ENCODE measurements at regions not wholly inside any gene's neighbourhood (a gene's known extent, or its start where the extent isn't known, plus 50 kb on each side); places are given as distances from the start of the nearest gene placed in this dataset.

GRCh38 chr5:114935490-114935889, 234.2 kb downstream of the TRIM36 start:
- no peak overlapping the region for H3K4me3 ChIP-seq
- H3K27ac ChIP-seq = no peak overlapping the region
- no peak for TF ChIP-seq CTCF (IDR thresholded peaks at IDR 0.05)
- no peak for DNase-seq (ENCODE audit: low spot score)

GRCh38 chr5:114928644-114929462, 240.9 kb downstream of the TRIM36 start:
- no peak for DNase-seq (ENCODE audit: low spot score)
- no peak for TF ChIP-seq CTCF (IDR thresholded peaks at IDR 0.05)
- H3K27ac ChIP-seq = no peak overlapping the region
- no peak overlapping the region for H3K4me3 ChIP-seq

- Histone ChIP-seq H3K27ac (no peak overlapping the region), H3K4me3 (no peak overlapping the region)
- no peak for TF ChIP-seq CTCF (IDR thresholded peaks at IDR 0.05)
- DNase-seq (ENCODE audit: low spot score) = no peak
Observed at GRCh38 chr5:114924769-114925168, 244.9 kb downstream of the TRIM36 start.

GRCh38 chr5:114912189-114912920, 257.4 kb downstream of the TRIM36 start:
- no peak for TF ChIP-seq CTCF (IDR thresholded peaks at IDR 0.05)
- H3K27ac ChIP-seq = no peak overlapping the region
- no peak overlapping the region for H3K4me3 ChIP-seq
- no peak for DNase-seq (ENCODE audit: low spot score)

- H3K27ac ChIP-seq = no peak overlapping the region
- H3K4me3 ChIP-seq = no peak overlapping the region
- DNase-seq (ENCODE audit: low spot score) = no peak
- no peak for TF ChIP-seq CTCF (IDR thresholded peaks at IDR 0.05)
Observed at GRCh38 chr5:114910727-114911126, 259.0 kb downstream of the TRIM36 start.

GRCh38 chr5:114909424-114909823, 260.3 kb downstream of the TRIM36 start:
- no peak for DNase-seq (ENCODE audit: low spot score)
- no peak for TF ChIP-seq CTCF (IDR thresholded peaks at IDR 0.05)
- H3K27ac ChIP-seq = no peak overlapping the region
- no peak overlapping the region for H3K4me3 ChIP-seq

DNA sequence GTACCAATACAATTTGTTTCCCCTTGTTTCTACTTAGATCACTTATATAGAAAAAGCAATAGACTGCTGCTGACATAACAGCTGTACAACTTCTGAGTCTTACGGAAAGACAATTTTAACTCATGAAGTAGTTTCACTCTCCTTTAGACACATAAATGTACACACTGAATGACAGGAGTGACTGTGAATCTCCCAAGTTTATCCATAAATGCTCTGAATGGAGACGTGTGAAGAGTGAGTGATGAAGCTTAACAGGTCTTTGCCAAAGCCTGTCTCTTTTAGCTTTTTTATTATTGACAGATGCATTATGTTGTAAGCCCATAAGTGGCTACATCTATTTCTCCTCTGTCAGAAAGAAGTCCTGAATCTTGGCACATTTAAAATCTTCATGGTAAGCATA, 265.9 kb downstream of the TRIM36 start:
- no peak for DNase-seq (ENCODE audit: low spot score)
- TF ChIP-seq CTCF (IDR thresholded peaks at IDR 0.05) = no peak
- Histone ChIP-seq H3K4me3 (no peak overlapping the region), H3K27ac (no peak overlapping the region)

Measured in coronary artery (tissue), 2 donors.